ENCODE measurements at regions not wholly inside any gene's neighbourhood (a gene's known extent, or its start where the extent isn't known, plus 50 kb on each side); places are given as distances from the start of the nearest gene placed in this dataset.

DNA sequence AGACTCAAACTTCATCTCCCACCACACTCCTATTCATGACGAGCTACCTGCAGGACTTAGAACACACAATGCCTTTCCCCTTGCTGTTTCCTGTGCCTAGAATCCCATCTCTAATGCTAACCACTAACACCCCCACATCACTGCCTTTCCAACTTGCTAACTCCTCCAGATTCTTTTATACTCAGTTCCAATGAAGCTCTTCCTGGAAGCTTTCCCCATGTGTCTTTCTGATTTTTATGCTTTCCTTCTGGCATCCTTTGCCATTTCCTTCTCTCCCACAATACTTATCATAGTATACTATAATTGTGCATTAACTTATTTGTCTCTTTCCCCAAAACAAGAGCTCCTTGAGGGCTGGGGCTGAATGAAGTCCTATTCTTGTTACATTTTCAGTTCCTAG, 115.3 kb upstream of the PLPPR1 start:
- Histone ChIP-seq H3K36me3 (ENCODE audit: low read length) (no peaks in the 10 kb centered on the region), H3K27ac (ENCODE audit: low read depth, low read length) (no peak overlapping the region), H3K27me3 (ENCODE audit: low read length) (no peaks in the 10 kb centered on the region), H3K4me3 (ENCODE audit: insufficient read depth, low read length, poor library complexity, severe bottlenecking) (no peak overlapping the region), H3K79me2 (ENCODE audit: insufficient read depth, low read length) (no peaks in the 10 kb centered on the region), H3K4me2 (ENCODE audit: low read depth, low read length, poor library complexity, severe bottlenecking) (no peak overlapping the region), H3K9ac (ENCODE audit: low read length) (no peak overlapping the region), H3F3A (ENCODE audit: insufficient read depth) (no peaks in the 10 kb centered on the region), H2AFZ (ENCODE audit: low read depth, low read length, severe bottlenecking) (no peak overlapping the region), H3K9me2 (replicated peaks; ENCODE audit: insufficient read depth, low read length) (no peaks in the 10 kb centered on the region), H3K9me3 (ENCODE audit: insufficient read depth, low read length) (no peaks in the 10 kb centered on the region), H4K20me1 (ENCODE audit: low read depth, low read length) (no peaks in the 10 kb centered on the region)
- TF ChIP-seq CTCF (IDR thresholded peaks at IDR 0.05; ENCODE audit: insufficient read depth, low read length, poor library complexity, severe bottlenecking) (no peak), EZH2phosphoT487 (conservative IDR thresholded peaks at IDR 0.05; ENCODE audit: low read length) (no peak)

DNA sequence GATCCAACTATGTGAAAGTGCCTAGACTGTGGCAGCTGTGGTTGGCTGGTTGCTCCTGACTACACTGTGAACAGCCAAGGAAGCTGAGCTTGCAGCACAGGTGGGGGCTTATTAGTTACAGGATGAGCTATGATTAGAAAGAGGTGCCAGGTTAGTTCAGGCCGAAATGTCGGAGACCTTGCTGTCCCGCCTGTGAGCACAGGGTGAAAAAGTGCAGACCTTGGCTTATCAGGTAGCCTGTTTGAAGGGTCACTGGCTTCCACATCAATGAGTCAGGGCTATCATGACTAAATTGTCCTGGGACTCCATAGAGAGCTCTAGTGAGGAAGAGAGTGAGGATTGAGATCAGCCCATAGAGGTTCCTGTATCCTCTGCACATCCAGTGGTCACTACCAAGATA, 114.3 kb upstream of the PLPPR1 start:
- Histone ChIP-seq H3K9me2 (replicated peaks; ENCODE audit: insufficient read depth, low read length) (no peaks in the 10 kb centered on the region), H3K27me3 (ENCODE audit: low read length) (no peaks in the 10 kb centered on the region), H3K79me2 (ENCODE audit: insufficient read depth, low read length) (no peaks in the 10 kb centered on the region), H3K9me3 (ENCODE audit: insufficient read depth, low read length) (no peaks in the 10 kb centered on the region), H3F3A (ENCODE audit: insufficient read depth) (no peaks in the 10 kb centered on the region), H2AFZ (ENCODE audit: low read depth, low read length, severe bottlenecking) (no peak overlapping the region), H3K36me3 (ENCODE audit: low read length) (no peaks in the 10 kb centered on the region), H3K4me3 (ENCODE audit: insufficient read depth, low read length, poor library complexity, severe bottlenecking) (no peak overlapping the region), H4K20me1 (ENCODE audit: low read depth, low read length) (no peaks in the 10 kb centered on the region), H3K27ac (ENCODE audit: low read depth, low read length) (no peak overlapping the region), H3K9ac (ENCODE audit: low read length) (no peak overlapping the region), H3K4me2 (ENCODE audit: low read depth, low read length, poor library complexity, severe bottlenecking) (no peak overlapping the region)
- TF ChIP-seq CTCF (IDR thresholded peaks at IDR 0.05; ENCODE audit: insufficient read depth, low read length, poor library complexity, severe bottlenecking), result no peak
- TF ChIP-seq EZH2phosphoT487 (conservative IDR thresholded peaks at IDR 0.05; ENCODE audit: low read length), result no peak

GRCh38 chr9:100919506-100919905, 109.0 kb upstream of the PLPPR1 start:
- H3K4me3 ChIP-seq (ENCODE audit: insufficient read depth, low read length, poor library complexity, severe bottlenecking), result no peak overlapping the region
- H3K79me2 ChIP-seq (ENCODE audit: insufficient read depth, low read length), result no peaks in the 10 kb centered on the region
- no peaks in the 10 kb centered on the region for H3K9me2 ChIP-seq (replicated peaks; ENCODE audit: insufficient read depth, low read length)
- no peaks in the 10 kb centered on the region for H3F3A ChIP-seq (ENCODE audit: insufficient read depth)
- no peaks in the 10 kb centered on the region for H3K9me3 ChIP-seq (ENCODE audit: insufficient read depth, low read length)
- H3K27ac ChIP-seq (ENCODE audit: low read depth, low read length), result no peak overlapping the region
- no peaks in the 10 kb centered on the region for H3K36me3 ChIP-seq (ENCODE audit: low read length)
- no peaks in the 10 kb centered on the region for H4K20me1 ChIP-seq (ENCODE audit: low read depth, low read length)
- H3K27me3 ChIP-seq (ENCODE audit: low read length), result no peaks in the 10 kb centered on the region
- no peak overlapping the region for H3K4me2 ChIP-seq (ENCODE audit: low read depth, low read length, poor library complexity, severe bottlenecking)
- H2AFZ ChIP-seq (ENCODE audit: low read depth, low read length, severe bottlenecking), result no peak overlapping the region
- TF ChIP-seq EZH2phosphoT487 (conservative IDR thresholded peaks at IDR 0.05; ENCODE audit: low read length) (no peak), CTCF (IDR thresholded peaks at IDR 0.05; ENCODE audit: insufficient read depth, low read length, poor library complexity, severe bottlenecking) (no peak)
- no peak overlapping the region for H3K9ac ChIP-seq (ENCODE audit: low read length)

DNA sequence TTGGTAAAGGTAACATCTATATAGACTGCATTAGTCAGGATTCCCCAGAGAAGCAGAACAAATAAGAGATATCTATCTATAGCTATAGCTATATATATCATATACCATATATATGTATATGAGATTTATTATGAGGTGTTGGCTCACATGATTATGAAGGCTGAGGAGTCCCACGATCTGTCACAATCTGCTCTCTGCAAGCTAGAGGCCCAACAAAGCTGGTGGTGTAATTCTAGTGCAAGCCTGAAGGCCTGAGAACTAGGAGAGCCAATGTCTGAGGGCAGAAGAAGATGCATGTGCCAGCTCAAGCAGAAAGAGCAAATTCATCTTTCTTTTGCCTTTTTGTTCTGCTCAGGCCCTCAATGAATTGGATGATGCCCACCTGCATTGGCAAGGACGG, 102.2 kb upstream of the PLPPR1 start:
- H3F3A ChIP-seq (ENCODE audit: insufficient read depth), result no peaks in the 10 kb centered on the region

More for the DNA sequence above, 102.2 kb upstream of the PLPPR1 start:
- Histone ChIP-seq H3K9ac (ENCODE audit: low read length) (no peak overlapping the region), H3K27me3 (ENCODE audit: low read length) (no peaks in the 10 kb centered on the region), H3K9me2 (replicated peaks; ENCODE audit: insufficient read depth, low read length) (no peaks in the 10 kb centered on the region), H2AFZ (ENCODE audit: low read depth, low read length, severe bottlenecking) (no peak overlapping the region), H3K9me3 (ENCODE audit: insufficient read depth, low read length) (no peaks in the 10 kb centered on the region), H3K36me3 (ENCODE audit: low read length) (no peaks in the 10 kb centered on the region), H3K27ac (ENCODE audit: low read depth, low read length) (no peak overlapping the region), H4K20me1 (ENCODE audit: low read depth, low read length) (no peaks in the 10 kb centered on the region), H3K4me3 (ENCODE audit: insufficient read depth, low read length, poor library complexity, severe bottlenecking) (no peak overlapping the region), H3K79me2 (ENCODE audit: insufficient read depth, low read length) (no peaks in the 10 kb centered on the region), H3K4me2 (ENCODE audit: low read depth, low read length, poor library complexity, severe bottlenecking) (no peak overlapping the region)
- no peak for TF ChIP-seq EZH2phosphoT487 (conservative IDR thresholded peaks at IDR 0.05; ENCODE audit: low read length)
- no peak for TF ChIP-seq CTCF (IDR thresholded peaks at IDR 0.05; ENCODE audit: insufficient read depth, low read length, poor library complexity, severe bottlenecking)

Data from SU-DHL-6 (cell line).